Ovary (tissue), 7 donors: ENCODE measurements at regions not wholly inside any gene's neighbourhood (a gene's known extent, or its start where the extent isn't known, plus 50 kb on each side); places are given as distances from the start of the nearest gene placed in this dataset.
"Not testable (repeated sequence)": the region's sequence is repeated elsewhere in the genome, so short reads cannot be mapped to it uniquely, and the experiment has no call there.

ENCODE experiments used
- DNase-seq, 5 donors: peaks; one replicate each; pipeline ENCODE4 v3.0.0-alpha.2; 2019 to 2020
- H3K27ac ChIP-seq, 2 donors: fragments of 200-600 bp; one replicate each; pipeline versions ENCODE4 v1.5.1 to v1.8.0; 2019 to 2022
- H3K27me3 ChIP-seq: fragments of 200-600 bp; one replicate; pipeline ENCODE4 v1.8.0; 2022
- H3K36me3 ChIP-seq: fragments of 200-600 bp; sonication (generic); one replicate; pipeline ENCODE4 v1.5.1; 2019
- H3K4me1 ChIP-seq: one replicate; pipeline ENCODE4 v1.8.1; 2013; ENCODE audit warnings: mild to moderate bottlenecking, moderate library complexity; ENCODE audit not compliant: insufficient read depth
- H3K4me3 ChIP-seq: fragments of 200-600 bp; sonication (generic); one replicate; pipeline ENCODE4 v1.5.1; 2017
- H3K9me3 ChIP-seq, 2 donors: fragments of 200-600 bp in 1 of 2; sonication (generic) in 1 of 2; one replicate each; pipeline versions ENCODE4 v1.5.1 to v1.8.1; 2013 to 2019; ENCODE audit warnings: mild to moderate bottlenecking in 1 of 2, moderate library complexity in 1 of 2
- CTCF ChIP-seq, 3 donors: fragments of 450-650 bp in 2 of 3; fragments of 200-600 bp in 1 of 3; IDR thresholded peaks; one replicate each; pipeline versions ENCODE4 v1.5.1 to v1.8.0; 2016 to 2022; ENCODE audit warnings: antibody characterized with exemption in 3 of 3, mild to moderate bottlenecking in 1 of 3
- EP300 ChIP-seq: sonication (generic); formaldehyde crosslinking; IDR thresholded peaks from one replicate; pipeline ENCODE4 v1.6.1; 2017; ENCODE audit warnings: antibody characterized with exemption
- POLR2A ChIP-seq: fragments of 450-650 bp; IDR thresholded peaks from one replicate; pipeline ENCODE4 v1.6.1; 2017; ENCODE audit warnings: antibody characterized with exemption, mild to moderate bottlenecking, moderate library complexity
- WGBS, 3 donors: extraction: QIAGEN DNeasy Blood & Tissue Kit in 1 of 3; methylation state at CpG; one replicate each; pipeline versions ENCODE4 v1.1.5 to v1.1.7; 2013 to 2017; 5-methylcytosine and 5-hydroxymethylcytosine counted together
- intact Hi-C, 4 donors: fragments of 100-400 bp; cut with DNase I; formaldehyde crosslinking; loops; one replicate each; pipeline versions ENCODE4 v1.11.0 to v1.15.1; 2022 to 2023
- donor health status: DM: no; HTN: no; CAD: no; lungs with moderate emphysema.
- donor health status: DM: no; HTN: no; CAD: no.
- donor health status: Bipolar disorder and iron deficiency.
- donor health status: DM: no; HTN: no; CAD: no.
- donor health status: DM: yes; HTN: yes; CAD: no.

DNA sequence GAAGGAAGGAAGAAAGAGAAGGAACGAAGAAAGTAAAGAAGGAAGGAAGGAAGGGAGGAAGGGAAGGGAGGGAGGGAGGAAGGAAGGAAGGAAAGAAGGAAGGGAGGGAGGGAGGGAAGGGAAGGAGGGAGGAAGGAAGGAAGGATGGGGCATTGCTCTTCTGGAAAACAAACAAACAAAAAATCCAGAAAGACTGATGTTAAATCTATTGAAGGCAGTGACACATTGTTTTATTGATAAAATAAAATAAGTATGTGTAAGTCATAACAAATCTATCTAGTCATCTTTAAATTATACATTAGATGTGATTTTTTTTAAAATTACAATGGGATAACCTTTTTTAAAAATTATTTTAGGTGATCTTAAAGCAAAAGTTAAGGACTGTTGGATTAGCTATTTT, 1245.5 kb downstream of the STIM2 start:
- H3K4me1 ChIP-seq, result no peaks in the 10 kb centered on the region
- no peak overlapping the region for H3K27ac ChIP-seq
- no peak for TF ChIP-seq EP300
- no peak for TF ChIP-seq POLR2A
- no peak for TF ChIP-seq CTCF (IDR thresholded peaks at IDR 0.05)
- no peaks in the 10 kb centered on the region for H3K9me3 ChIP-seq
- H3K4me3 ChIP-seq, result no peak overlapping the region
- no peak for DNase-seq
- H3K36me3 ChIP-seq, result no peaks in the 10 kb centered on the region
- intact Hi-C loops, result no loop called here
- H3K27me3 ChIP-seq, result no peaks in the 10 kb centered on the region
- 76 to 87% (median 76%) methylated on average over 1 of the region's 1 CpG for WGBS, 3 donors

DNA sequence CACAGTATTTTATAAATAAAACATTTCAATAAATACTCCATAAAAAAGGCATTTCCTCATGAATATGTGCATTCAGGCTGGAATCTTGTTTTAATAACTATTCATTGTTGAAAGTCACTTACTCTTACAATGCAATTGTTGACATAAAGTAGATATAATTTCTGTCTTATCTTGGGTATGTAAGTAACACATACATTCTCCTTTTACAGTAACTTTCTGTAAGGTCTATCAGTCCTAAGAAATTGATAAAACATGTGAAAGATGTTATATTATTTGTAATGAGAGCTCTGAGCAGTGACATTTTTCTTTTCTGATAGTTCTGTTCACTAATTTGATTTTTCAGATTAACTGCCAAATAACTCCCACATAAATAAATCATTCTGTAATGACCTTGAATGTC, 1249.2 kb downstream of the STIM2 start:
- Histone ChIP-seq H3K4me1 (no peaks in the 10 kb centered on the region), H3K27me3 (no peaks in the 10 kb centered on the region), H3K4me3 (no peak overlapping the region), H3K9me3 (no peaks in the 10 kb centered on the region), H3K36me3 (no peaks in the 10 kb centered on the region), H3K27ac (no peak overlapping the region)
- TF ChIP-seq POLR2A (no peak), CTCF (IDR thresholded peaks at IDR 0.05) (no peak), EP300 (no peak)
- intact Hi-C loops, result no loop called here
- no peak for DNase-seq

- H3K4me1 ChIP-seq, H3K36me3 ChIP-seq, DNase-seq, H3K4me3 ChIP-seq, H3K9me3 ChIP-seq, intact Hi-C loops, H3K27me3 ChIP-seq, H3K27ac ChIP-seq: not testable (repeated sequence)
- WGBS, 3 donors, result 95 to 97% (median 96%) methylated on average over 29 of the region's 29 CpGs
These were observed 1252.2 kb downstream of the STIM2 start for GRCh38 chr4:28112691-28113335.

DNA sequence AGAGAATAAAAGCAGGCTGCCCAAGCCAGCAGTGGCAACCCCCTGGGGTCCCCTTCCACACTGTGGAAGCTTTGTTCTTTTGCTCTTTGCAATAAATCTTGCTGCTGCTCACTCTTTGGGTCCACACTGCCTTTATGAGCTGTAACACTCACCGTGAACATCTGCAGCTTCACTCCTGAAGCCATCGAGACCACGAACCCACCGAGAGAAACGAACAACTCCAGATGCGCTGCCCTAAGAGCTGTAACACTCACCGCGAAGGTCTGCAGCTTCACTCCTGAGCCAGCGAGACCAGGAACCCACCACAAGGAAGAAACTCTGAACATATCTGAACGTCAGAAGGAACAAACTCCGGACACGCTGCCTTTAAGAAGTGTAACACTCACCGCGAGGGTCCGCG, 1252.9 kb downstream of the STIM2 start:
- WGBS, 3 donors, result 93 to 95% (median 94%) methylated on average over 16 of the region's 16 CpGs
- intact Hi-C loops, H3K27ac ChIP-seq, H3K4me3 ChIP-seq, H3K27me3 ChIP-seq, DNase-seq, H3K36me3 ChIP-seq, H3K4me1 ChIP-seq, H3K9me3 ChIP-seq: not testable (repeated sequence)

GRCh38 chr4:28116526-28117083, 1256.0 kb downstream of the STIM2 start:
- DNase-seq, H3K9me3 ChIP-seq, H3K36me3 ChIP-seq, intact Hi-C loops, H3K27ac ChIP-seq, H3K4me1 ChIP-seq, H3K4me3 ChIP-seq, H3K27me3 ChIP-seq: not testable (repeated sequence)
- WGBS, 3 donors, result 76 to 85% (median 82%) methylated on average over 12 of the region's 12 CpGs

DNA sequence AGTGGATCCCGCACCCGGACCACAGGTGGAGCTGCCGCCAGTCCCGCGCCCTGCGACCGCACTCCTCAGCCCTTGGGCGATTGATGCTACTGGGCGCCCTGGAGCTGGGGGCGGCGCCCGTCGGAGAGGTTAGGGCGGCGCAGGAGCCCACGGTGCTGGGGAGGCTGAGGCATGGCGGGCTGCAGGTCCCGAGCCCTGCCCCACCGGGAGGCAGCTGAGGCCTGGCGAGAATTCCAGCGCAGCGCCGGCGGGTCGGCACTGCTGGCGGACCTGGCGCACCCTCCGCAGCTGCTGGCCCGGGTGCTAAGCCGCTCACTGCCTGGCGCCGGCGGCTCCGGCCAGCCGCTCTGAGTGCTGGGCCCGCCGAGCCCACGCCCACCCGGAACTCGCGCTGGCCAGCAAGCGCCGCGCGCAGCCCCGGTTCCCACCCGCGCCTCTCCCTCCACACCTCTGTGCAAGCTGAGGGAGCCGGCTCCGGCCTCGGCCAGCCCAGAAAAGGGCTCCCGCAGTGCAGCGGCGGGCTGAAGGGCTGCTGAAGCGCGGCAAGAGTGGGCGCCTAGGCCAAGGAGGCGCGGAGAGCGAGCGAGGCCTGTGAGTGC, 1256.5 kb downstream of the STIM2 start:
- no peak for TF ChIP-seq POLR2A
- no peak for TF ChIP-seq CTCF (IDR thresholded peaks at IDR 0.05)
- no peak for TF ChIP-seq EP300
- intact Hi-C loops, result no loop called here
- no peaks in the 10 kb centered on the region for H3K27me3 ChIP-seq
- no peak overlapping the region for H3K4me3 ChIP-seq
- H3K27ac ChIP-seq, result no peak overlapping the region
- WGBS, 3 donors, result 92 to 98% (median 92%) methylated on average over 57 to 61 of the region's 61 CpGs
- no peaks in the 10 kb centered on the region for H3K36me3 ChIP-seq
- DNase-seq, result no peak
- no peaks in the 10 kb centered on the region for H3K9me3 ChIP-seq
- no peaks in the 10 kb centered on the region for H3K4me1 ChIP-seq
